Hepatocyte (in vitro differentiated cells): ENCODE measurements at regions not wholly inside any gene's neighbourhood (a gene's known extent, or its start where the extent isn't known, plus 50 kb on each side); places are given as distances from the start of the nearest gene placed in this dataset.

ENCODE experiments used
- DNase-seq: peaks from one replicate; pipeline ENCODE4 v3.0.0-alpha.2; 2016; ENCODE audit warnings: low spot score
- H2AFZ ChIP-seq: fragments of 200-600 bp; sonication (generic); 2 replicates; pipeline ENCODE4 v1.6.0; 2016; ENCODE audit warnings: antibody characterized with exemption, mild to moderate bottlenecking
- H3K27ac ChIP-seq: fragments of 200-600 bp; sonication (generic); 2 replicates; pipeline ENCODE4 v1.5.1; 2016; ENCODE audit warnings: mild to moderate bottlenecking
- H3K27me3 ChIP-seq: fragments of 200-600 bp; sonication (generic); 2 replicates; pipeline ENCODE4 v1.6.1; 2016
- H3K36me3 ChIP-seq: fragments of 200-600 bp; sonication (generic); replicated peaks from 2 replicates; pipeline ENCODE4 v1.5.1; 2016; ENCODE audit warnings: low read depth; ENCODE audit not compliant: insufficient read depth
- H3K4me1 ChIP-seq: fragments of 200-600 bp; sonication (generic); 2 replicates; pipeline ENCODE4 v1.5.1; 2016; ENCODE audit warnings: mild to moderate bottlenecking, moderate library complexity; ENCODE audit not compliant: insufficient read depth
- H3K4me2 ChIP-seq: fragments of 200-600 bp; sonication (generic); 2 replicates; pipeline ENCODE4 v1.6.0; 2016
- H3K4me3 ChIP-seq: fragments of 200-600 bp; sonication (generic); 2 replicates; pipeline ENCODE4 v1.5.1; 2016; ENCODE audit warnings: mild to moderate bottlenecking
- H3K79me2 ChIP-seq: fragments of 200-600 bp; sonication (generic); 2 replicates; pipeline ENCODE4 v1.6.0; 2017; ENCODE audit warnings: mild to moderate bottlenecking
- H3K9me2 ChIP-seq: fragments of 200-600 bp; sonication (generic); replicated peaks from 2 replicates; pipeline ENCODE4 v1.6.0; 2017; ENCODE audit warnings: mild to moderate bottlenecking; ENCODE audit not compliant: insufficient read depth
- H3K9me3 ChIP-seq: fragments of 200-600 bp; sonication (generic); 2 replicates; pipeline ENCODE4 v1.5.1; 2016; ENCODE audit warnings: low read depth, mild to moderate bottlenecking
- H4K20me1 ChIP-seq: fragments of 200-600 bp; sonication (generic); 2 replicates; pipeline ENCODE4 v1.6.0; 2016; ENCODE audit warnings: mild to moderate bottlenecking; ENCODE audit not compliant: insufficient read depth, poor library complexity, severe bottlenecking
- EZH2 ChIP-seq: fragments of 200-600 bp; sonication (generic); IDR thresholded peaks from 2 replicates; pipeline ENCODE4 v1.6.1; 2016; ENCODE audit warnings: antibody characterized with exemption, mild to moderate bottlenecking, borderline replicate concordance
- EZH2phosphoT487 ChIP-seq: fragments of 200-600 bp; sonication (generic); IDR thresholded peaks from one replicate; pipeline ENCODE4 v1.6.1; 2018; ENCODE audit warnings: antibody characterized with exemption, mild to moderate bottlenecking, low read depth, moderate library complexity; ENCODE audit not compliant: unreplicated experiment, severe bottlenecking
- WGBS: methylation state at CpG from one replicate; pipeline ENCODE4 v1.1.6; 2016; ENCODE audit warnings: low lambda C conversion rate; ENCODE audit errors: missing lambda C conversion rate; 5-methylcytosine and 5-hydroxymethylcytosine counted together
- TF ChIP-seq, protein P1 (sequence below): fragments of 200-600 bp; sonication (generic); IDR thresholded peaks from 2 replicates; pipeline ENCODE4 v1.5.1; 2016; ENCODE audit warnings: antibody characterized with exemption, mild to moderate bottlenecking; ENCODE audit not compliant: poor library complexity

DNA sequence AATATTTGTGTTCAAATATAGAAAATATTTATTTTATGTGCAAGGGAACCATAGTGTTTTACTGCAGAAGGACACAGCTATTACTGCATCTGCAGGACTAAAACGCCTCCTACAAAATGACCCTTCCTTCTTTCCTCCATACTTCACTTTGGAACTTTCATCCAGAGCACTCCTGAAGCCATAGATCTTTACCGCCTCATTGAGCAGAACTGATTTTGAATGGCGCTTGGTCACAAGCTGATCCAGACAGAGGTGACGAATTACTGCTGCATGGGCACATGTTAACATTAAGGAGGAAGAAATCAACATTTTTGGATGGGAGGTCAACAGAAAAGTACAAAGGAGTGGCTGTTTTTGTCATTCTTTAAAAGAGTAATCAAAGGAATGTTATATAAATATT lies 931.6 kb downstream of the NCAM2 start:
- Histone ChIP-seq H3K4me2 (no peak overlapping the region), H2AFZ (no peak overlapping the region), H3K4me1 (no peaks in the 10 kb centered on the region), H3K4me3 (no peak overlapping the region), H3K36me3 (no peaks in the 10 kb centered on the region), H3K79me2 (no peaks in the 10 kb centered on the region), H3K9me2 (no peaks in the 10 kb centered on the region), H3K27ac (no peak overlapping the region), H3K27me3 (no peaks in the 10 kb centered on the region), H4K20me1 (no peaks in the 10 kb centered on the region), H3K9me3 (no peaks in the 10 kb centered on the region)
- WGBS, result 89% methylated on average over 4 of the region's 4 CpGs
- DNase-seq, result no peak
- TF ChIP-seq EZH2phosphoT487, result no peak
- TF ChIP-seq EZH2, result no peak
- TF ChIP-seq, protein P1, sequence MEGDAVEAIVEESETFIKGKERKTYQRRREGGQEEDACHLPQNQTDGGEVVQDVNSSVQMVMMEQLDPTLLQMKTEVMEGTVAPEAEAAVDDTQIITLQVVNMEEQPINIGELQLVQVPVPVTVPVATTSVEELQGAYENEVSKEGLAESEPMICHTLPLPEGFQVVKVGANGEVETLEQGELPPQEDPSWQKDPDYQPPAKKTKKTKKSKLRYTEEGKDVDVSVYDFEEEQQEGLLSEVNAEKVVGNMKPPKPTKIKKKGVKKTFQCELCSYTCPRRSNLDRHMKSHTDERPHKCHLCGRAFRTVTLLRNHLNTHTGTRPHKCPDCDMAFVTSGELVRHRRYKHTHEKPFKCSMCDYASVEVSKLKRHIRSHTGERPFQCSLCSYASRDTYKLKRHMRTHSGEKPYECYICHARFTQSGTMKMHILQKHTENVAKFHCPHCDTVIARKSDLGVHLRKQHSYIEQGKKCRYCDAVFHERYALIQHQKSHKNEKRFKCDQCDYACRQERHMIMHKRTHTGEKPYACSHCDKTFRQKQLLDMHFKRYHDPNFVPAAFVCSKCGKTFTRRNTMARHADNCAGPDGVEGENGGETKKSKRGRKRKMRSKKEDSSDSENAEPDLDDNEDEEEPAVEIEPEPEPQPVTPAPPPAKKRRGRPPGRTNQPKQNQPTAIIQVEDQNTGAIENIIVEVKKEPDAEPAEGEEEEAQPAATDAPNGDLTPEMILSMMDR, result no peak

DNA sequence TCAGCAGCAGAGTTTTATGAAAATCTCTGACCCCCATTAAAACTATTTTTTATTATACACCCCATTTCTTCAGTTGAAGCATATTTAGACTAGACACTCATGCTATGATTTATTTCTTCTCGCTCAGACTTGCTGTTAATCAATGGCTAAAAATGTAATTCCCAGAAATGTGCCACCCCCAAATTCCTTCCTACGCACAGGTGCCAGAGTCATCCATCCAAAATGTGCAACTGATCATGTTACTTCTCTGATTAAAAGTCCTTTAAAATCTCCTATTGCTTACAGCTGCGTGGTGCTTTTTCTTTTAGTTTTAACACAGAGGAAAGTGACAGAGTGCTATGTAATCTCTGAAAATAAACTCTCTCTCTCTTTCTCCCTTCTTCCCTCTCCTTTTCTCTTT lies 954.4 kb downstream of the NCAM2 start:
- H3K9me2 ChIP-seq, result no peaks in the 10 kb centered on the region
- H2AFZ ChIP-seq, result no peak overlapping the region
- no peaks in the 10 kb centered on the region for H3K36me3 ChIP-seq
- 99% methylated on average over 3 of the region's 3 CpGs for WGBS
- H4K20me1 ChIP-seq, result no peaks in the 10 kb centered on the region
- H3K4me3 ChIP-seq, result no peak overlapping the region
- no peak for TF ChIP-seq EZH2
- TF ChIP-seq, protein P1, result no peak
- TF ChIP-seq EZH2phosphoT487, result no peak
- H3K4me2 ChIP-seq, result no peak overlapping the region
- no peaks in the 10 kb centered on the region for H3K79me2 ChIP-seq
- no peaks in the 10 kb centered on the region for H3K27me3 ChIP-seq
- H3K27ac ChIP-seq, result no peak overlapping the region
- DNase-seq, result no peak
- H3K9me3 ChIP-seq, result no peaks in the 10 kb centered on the region
- no peaks in the 10 kb centered on the region for H3K4me1 ChIP-seq

DNA sequence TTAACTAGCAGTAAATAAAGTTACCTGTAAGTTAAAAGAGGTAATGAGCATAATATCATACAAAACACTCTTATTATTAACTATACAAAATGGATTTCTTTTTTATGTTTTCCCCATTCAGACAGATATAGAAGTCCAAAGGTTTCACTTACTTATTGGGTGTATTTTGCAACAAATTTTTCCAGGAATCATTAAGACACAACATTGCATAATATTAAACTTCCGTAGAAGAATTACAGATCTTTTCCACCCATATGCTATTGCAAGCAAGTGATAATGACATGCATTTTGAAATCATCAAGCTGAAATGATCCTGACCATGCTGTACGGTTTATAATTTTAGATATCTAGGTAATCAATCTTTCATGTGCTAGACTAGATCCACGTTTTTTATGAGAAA lies 957.0 kb downstream of the NCAM2 start:
- Histone ChIP-seq H3K9me2 (no peaks in the 10 kb centered on the region), H3K27ac (no peak overlapping the region), H3K4me1 (no peaks in the 10 kb centered on the region), H3K9me3 (no peaks in the 10 kb centered on the region), H3K36me3 (no peaks in the 10 kb centered on the region), H3K27me3 (no peaks in the 10 kb centered on the region), H3K4me3 (no peak overlapping the region), H2AFZ (no peak overlapping the region), H4K20me1 (no peaks in the 10 kb centered on the region), H3K4me2 (no peak overlapping the region), H3K79me2 (no peaks in the 10 kb centered on the region)
- no peak for TF ChIP-seq EZH2
- TF ChIP-seq, protein P1, result no peak
- TF ChIP-seq EZH2phosphoT487, result no peak
- no peak for DNase-seq
- WGBS, result 69% methylated on average over 3 of the region's 3 CpGs

DNA sequence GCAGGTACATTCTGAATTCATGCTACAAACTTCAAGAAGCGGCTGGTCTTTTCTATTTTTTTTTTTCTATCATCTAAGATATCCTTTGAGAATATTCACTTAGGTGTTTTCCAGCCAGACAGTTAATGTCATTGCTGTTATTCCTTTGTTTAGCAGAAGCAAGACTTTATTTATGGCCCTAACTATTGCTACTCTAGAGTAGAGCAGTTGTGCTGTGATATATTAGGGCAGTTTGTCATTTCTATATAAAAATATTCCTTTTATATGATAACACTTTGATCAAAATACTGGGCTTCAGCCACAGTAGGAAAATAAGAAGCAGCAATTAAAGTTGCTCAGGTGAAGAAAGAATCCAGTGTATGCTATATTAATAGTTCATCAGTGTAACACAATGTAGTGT lies 959.3 kb downstream of the NCAM2 start:
- no peaks in the 10 kb centered on the region for H3K79me2 ChIP-seq
- no peaks in the 10 kb centered on the region for H3K9me2 ChIP-seq
- no peak overlapping the region for H3K4me3 ChIP-seq
- H3K27ac ChIP-seq, result no peak overlapping the region
- H3K36me3 ChIP-seq, result no peaks in the 10 kb centered on the region
- no peaks in the 10 kb centered on the region for H3K9me3 ChIP-seq
- TF ChIP-seq, protein P1, result no peak
- no peak for TF ChIP-seq EZH2
- TF ChIP-seq EZH2phosphoT487, result no peak
- 79% methylated on average over 1 of the region's 1 CpG for WGBS
- H2AFZ ChIP-seq, result no peak overlapping the region
- H3K27me3 ChIP-seq, result no peaks in the 10 kb centered on the region
- no peaks in the 10 kb centered on the region for H4K20me1 ChIP-seq
- H3K4me2 ChIP-seq, result no peak overlapping the region
- H3K4me1 ChIP-seq, result no peaks in the 10 kb centered on the region
- DNase-seq, result no peak
